GM23338 (cell line): ENCODE measurements at regions not wholly inside any gene's neighbourhood (a gene's known extent, or its start where the extent isn't known, plus 50 kb on each side); places are given as distances from the start of the nearest gene placed in this dataset.

Source experiments
- ATAC-seq: fragments of 200-7000 bp; cut with Tn5 transposase; 3 replicates; pipeline ENCODE4 v1.9.1; 2020
- DNase-seq: peaks from one replicate; pipeline ENCODE4 v3.0.0-alpha.2; 2015; ENCODE audit warnings: low spot score
- H2AFZ ChIP-seq: fragments of 200-600 bp; sonication (generic); 2 replicates; pipeline ENCODE4 v1.8.0; 2016; ENCODE audit warnings: antibody characterized with exemption, mild to moderate bottlenecking, moderate library complexity
- H3F3A ChIP-seq: fragments of 200-600 bp; sonication (generic); replicated peaks from 2 replicates; pipeline ENCODE4 v1.8.0; 2017; ENCODE audit warnings: antibody characterized with exemption, mixed run types, low read depth
- H3K27ac ChIP-seq: fragments of 200-600 bp; sonication (generic); 2 replicates; pipeline ENCODE4 v1.6.1; 2016; ENCODE audit warnings: low read depth
- H3K27me3 ChIP-seq: fragments of 200-600 bp; sonication (generic); 2 replicates; pipeline ENCODE4 v1.8.0; 2016; ENCODE audit warnings: mild to moderate bottlenecking, mixed run types, moderate library complexity; ENCODE audit not compliant: insufficient read depth
- H3K36me3 ChIP-seq: fragments of 200-600 bp; sonication (generic); 2 replicates; pipeline ENCODE4 v1.8.0; 2016; ENCODE audit warnings: mild to moderate bottlenecking; ENCODE audit not compliant: insufficient read depth
- H3K4me1 ChIP-seq: fragments of 200-600 bp; sonication (generic); 2 replicates; pipeline ENCODE4 v1.8.0; 2016; ENCODE audit warnings: mild to moderate bottlenecking, moderate library complexity; ENCODE audit not compliant: insufficient read depth
- H3K4me2 ChIP-seq: fragments of 200-600 bp; sonication (generic); 2 replicates; pipeline ENCODE4 v1.7.1; 2017; ENCODE audit warnings: mixed run types
- H3K4me3 ChIP-seq: fragments of 200-600 bp; sonication (generic); 2 replicates; pipeline ENCODE4 v1.6.1; 2016; ENCODE audit warnings: mixed run types
- H3K79me2 ChIP-seq: fragments of 200-600 bp; sonication (generic); replicated peaks from 2 replicates; pipeline ENCODE4 v1.8.0; 2017; ENCODE audit warnings: mild to moderate bottlenecking; ENCODE audit not compliant: insufficient read depth
- H3K9me2 ChIP-seq: fragments of 200-600 bp; sonication (generic); 2 replicates; pipeline ENCODE4 v1.8.0; 2017; ENCODE audit not compliant: insufficient read depth
- H4K20me1 ChIP-seq: fragments of 200-600 bp; sonication (generic); replicated peaks from 2 replicates; pipeline ENCODE4 v1.8.0; 2017; ENCODE audit warnings: mild to moderate bottlenecking; ENCODE audit not compliant: insufficient read depth
- H3K27ac Mint-ChIP-seq: 2 replicates; pipeline ENCODE4 v1.8.0; 2020; ENCODE audit warnings: inconsistent platforms, mild to moderate bottlenecking, moderate library complexity, mixed read lengths
- H3K27me3 Mint-ChIP-seq: 3 replicates; pipeline ENCODE4 v1.8.0; 2022; ENCODE audit warnings: low read depth, mild to moderate bottlenecking, moderate library complexity, mixed read lengths, inconsistent platforms; ENCODE audit not compliant: insufficient read depth, poor library complexity
- H3K36me3 Mint-ChIP-seq: 3 replicates; pipeline ENCODE4 v1.8.0; 2021; ENCODE audit warnings: low read depth, mild to moderate bottlenecking, inconsistent platforms, moderate library complexity, mixed read lengths
- H3K4me1 Mint-ChIP-seq: 3 replicates; pipeline ENCODE4 v1.8.0; 2020; ENCODE audit warnings: mild to moderate bottlenecking, inconsistent platforms, mixed read lengths
- H3K4me3 Mint-ChIP-seq: 3 replicates; pipeline ENCODE4 v1.8.0; 2021; ENCODE audit warnings: moderate library complexity, mild to moderate bottlenecking, inconsistent platforms, mixed read lengths
- H3K9me3 Mint-ChIP-seq: 3 replicates; pipeline ENCODE4 v1.8.0; 2020; ENCODE audit warnings: moderate library complexity, mild to moderate bottlenecking, inconsistent platforms, mixed read lengths
- EZH2 ChIP-seq: fragments of 200-600 bp; sonication (generic); IDR thresholded peaks from one replicate; pipeline ENCODE4 v1.8.0; 2017; ENCODE audit warnings: antibody characterized with exemption, mild to moderate bottlenecking, low read depth; ENCODE audit not compliant: unreplicated experiment
- EZH2phosphoT487 ChIP-seq: fragments of 200-600 bp; sonication (generic); IDR thresholded peaks from one replicate; pipeline ENCODE4 v1.8.1; 2018; ENCODE audit warnings: antibody characterized with exemption; ENCODE audit not compliant: unreplicated experiment
- POLR2AphosphoS5 ChIP-seq: IDR thresholded peaks from 2 replicates; pipeline ENCODE4 v1.6.1; 2016; ENCODE audit warnings: antibody characterized with exemption, low read depth
- STAT1 ChIP-seq: IDR thresholded peaks from one replicate; pipeline ENCODE4 v1.6.1; 2016; ENCODE audit warnings: antibody characterized with exemption; ENCODE audit not compliant: unreplicated experiment
- TF ChIP-seq, protein P1 (sequence below): fragments of 250-450 bp; sonication (Bioruptor Pico); IDR thresholded peaks from 2 replicates; pipeline ENCODE4 v1.5.0; 2020; ENCODE audit warnings: mild to moderate bottlenecking, moderate library complexity
- TF ChIP-seq, protein P2 (sequence below): IDR thresholded peaks from 2 replicates; pipeline ENCODE4 v1.6.1; 2016; ENCODE audit warnings: antibody characterized with exemption

DNA sequence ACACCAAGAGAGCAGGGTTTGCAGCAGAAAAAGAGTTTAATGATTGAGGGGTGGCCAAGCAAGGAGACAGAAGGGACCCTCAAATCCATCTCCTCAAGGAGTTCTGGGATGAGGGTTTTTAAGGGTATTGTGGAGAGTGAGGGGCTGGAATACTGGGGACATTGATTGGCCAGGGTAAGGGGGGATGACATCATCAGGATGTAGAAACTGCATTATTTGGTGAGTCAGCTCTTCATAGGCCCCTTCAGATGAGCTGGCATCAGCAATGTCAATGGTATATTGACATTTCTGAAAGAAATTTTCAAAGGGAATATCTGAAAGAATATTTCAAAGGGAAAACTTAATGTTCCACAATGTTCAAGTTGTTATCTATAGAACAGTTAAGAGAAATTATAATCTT lies 168.1 kb upstream of the SNX7 start:
- Mint-ChIP-seq H3K27me3 (no peaks in the 10 kb centered on the region), H3K4me3 (no peak overlapping the region), H3K36me3 (peaks cover 7% of the 10 kb centered on the region; the same call in 2 of the 3 replicates), H3K27ac (no peak overlapping the region), H3K4me1 (peaks cover 8% of the 10 kb centered on the region), H3K9me3 (no peaks in the 10 kb centered on the region)
- Histone ChIP-seq H3K27ac (no peak overlapping the region), H3K79me2 (no peaks in the 10 kb centered on the region), H2AFZ (no peak overlapping the region), H3F3A (no peaks in the 10 kb centered on the region), H3K9me2 (no peaks in the 10 kb centered on the region; the same call in 1 of the 2 replicates), H3K36me3 (no peaks in the 10 kb centered on the region), H3K4me3 (no peak overlapping the region), H3K4me2 (no peak overlapping the region), H3K27me3 (no peaks in the 10 kb centered on the region), H4K20me1 (no peaks in the 10 kb centered on the region), H3K4me1 (0 out of 2 replicates have a peak, but pooled peaks cover 11% of the 10 kb centered on the region)
- ATAC-seq = no peak
- DNase-seq = no peak
- TF ChIP-seq POLR2AphosphoS5 (no peak), STAT1 (no peak), EZH2phosphoT487 (no peak), EZH2 (no peak)
- TF ChIP-seq, protein P1, sequence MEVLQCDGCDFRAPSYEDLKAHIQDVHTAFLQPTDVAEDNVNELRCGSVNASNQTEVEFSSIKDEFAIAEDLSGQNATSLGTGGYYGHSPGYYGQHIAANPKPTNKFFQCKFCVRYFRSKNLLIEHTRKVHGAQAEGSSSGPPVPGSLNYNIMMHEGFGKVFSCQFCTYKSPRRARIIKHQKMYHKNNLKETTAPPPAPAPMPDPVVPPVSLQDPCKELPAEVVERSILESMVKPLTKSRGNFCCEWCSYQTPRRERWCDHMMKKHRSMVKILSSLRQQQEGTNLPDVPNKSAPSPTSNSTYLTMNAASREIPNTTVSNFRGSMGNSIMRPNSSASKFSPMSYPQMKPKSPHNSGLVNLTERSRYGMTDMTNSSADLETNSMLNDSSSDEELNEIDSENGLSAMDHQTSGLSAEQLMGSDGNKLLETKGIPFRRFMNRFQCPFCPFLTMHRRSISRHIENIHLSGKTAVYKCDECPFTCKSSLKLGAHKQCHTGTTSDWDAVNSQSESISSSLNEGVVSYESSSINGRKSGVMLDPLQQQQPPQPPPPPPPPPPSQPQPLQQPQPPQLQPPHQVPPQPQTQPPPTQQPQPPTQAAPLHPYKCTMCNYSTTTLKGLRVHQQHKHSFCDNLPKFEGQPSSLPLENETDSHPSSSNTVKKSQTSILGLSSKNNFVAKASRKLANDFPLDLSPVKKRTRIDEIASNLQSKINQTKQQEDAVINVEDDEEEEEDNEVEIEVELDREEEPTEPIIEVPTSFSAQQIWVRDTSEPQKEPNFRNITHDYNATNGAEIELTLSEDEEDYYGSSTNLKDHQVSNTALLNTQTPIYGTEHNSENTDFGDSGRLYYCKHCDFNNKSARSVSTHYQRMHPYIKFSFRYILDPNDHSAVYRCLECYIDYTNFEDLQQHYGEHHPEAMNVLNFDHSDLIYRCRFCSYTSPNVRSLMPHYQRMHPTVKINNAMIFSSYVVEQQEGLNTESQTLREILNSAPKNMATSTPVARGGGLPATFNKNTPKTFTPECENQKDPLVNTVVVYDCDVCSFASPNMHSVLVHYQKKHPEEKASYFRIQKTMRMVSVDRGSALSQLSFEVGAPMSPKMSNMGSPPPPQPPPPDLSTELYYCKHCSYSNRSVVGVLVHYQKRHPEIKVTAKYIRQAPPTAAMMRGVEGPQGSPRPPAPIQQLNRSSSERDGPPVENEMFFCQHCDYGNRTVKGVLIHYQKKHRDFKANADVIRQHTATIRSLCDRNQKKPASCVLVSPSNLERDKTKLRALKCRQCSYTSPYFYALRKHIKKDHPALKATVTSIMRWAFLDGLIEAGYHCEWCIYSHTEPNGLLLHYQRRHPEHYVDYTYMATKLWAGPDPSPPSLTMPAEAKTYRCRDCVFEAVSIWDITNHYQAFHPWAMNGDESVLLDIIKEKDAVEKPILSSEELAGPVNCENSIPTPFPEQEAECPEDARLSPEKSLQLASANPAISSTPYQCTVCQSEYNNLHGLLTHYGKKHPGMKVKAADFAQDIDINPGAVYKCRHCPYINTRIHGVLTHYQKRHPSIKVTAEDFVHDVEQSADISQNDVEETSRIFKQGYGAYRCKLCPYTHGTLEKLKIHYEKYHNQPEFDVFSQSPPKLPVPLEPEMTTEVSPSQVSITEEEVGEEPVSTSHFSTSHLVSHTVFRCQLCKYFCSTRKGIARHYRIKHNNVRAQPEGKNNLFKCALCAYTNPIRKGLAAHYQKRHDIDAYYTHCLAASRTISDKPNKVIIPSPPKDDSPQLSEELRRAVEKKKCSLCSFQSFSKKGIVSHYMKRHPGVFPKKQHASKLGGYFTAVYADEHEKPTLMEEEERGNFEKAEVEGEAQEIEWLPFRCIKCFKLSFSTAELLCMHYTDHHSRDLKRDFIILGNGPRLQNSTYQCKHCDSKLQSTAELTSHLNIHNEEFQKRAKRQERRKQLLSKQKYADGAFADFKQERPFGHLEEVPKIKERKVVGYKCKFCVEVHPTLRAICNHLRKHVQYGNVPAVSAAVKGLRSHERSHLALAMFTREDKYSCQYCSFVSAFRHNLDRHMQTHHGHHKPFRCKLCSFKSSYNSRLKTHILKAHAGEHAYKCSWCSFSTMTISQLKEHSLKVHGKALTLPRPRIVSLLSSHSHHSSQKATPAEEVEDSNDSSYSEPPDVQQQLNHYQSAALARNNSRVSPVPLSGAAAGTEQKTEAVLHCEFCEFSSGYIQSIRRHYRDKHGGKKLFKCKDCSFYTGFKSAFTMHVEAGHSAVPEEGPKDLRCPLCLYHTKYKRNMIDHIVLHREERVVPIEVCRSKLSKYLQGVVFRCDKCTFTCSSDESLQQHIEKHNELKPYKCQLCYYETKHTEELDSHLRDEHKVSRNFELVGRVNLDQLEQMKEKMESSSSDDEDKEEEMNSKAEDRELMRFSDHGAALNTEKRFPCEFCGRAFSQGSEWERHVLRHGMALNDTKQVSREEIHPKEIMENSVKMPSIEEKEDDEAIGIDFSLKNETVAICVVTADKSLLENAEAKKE (CRISPR knock-in tag) = no peak
- TF ChIP-seq, protein P2, sequence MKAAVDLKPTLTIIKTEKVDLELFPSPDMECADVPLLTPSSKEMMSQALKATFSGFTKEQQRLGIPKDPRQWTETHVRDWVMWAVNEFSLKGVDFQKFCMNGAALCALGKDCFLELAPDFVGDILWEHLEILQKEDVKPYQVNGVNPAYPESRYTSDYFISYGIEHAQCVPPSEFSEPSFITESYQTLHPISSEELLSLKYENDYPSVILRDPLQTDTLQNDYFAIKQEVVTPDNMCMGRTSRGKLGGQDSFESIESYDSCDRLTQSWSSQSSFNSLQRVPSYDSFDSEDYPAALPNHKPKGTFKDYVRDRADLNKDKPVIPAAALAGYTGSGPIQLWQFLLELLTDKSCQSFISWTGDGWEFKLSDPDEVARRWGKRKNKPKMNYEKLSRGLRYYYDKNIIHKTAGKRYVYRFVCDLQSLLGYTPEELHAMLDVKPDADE = no peak
